AG09319 (cell line): ENCODE measurements at regions not wholly inside any gene's neighbourhood (a gene's known extent, or its start where the extent isn't known, plus 50 kb on each side); places are given as distances from the start of the nearest gene placed in this dataset.
A peak's percentile ranks its signal among the peaks of the same experiment; 100 is the strongest.

Experiments used
- DNase-seq: peaks from one replicate; pipeline ENCODE4 v3.0.0-alpha.2; 2010; ENCODE audit warnings: low read depth; ENCODE audit errors: extremely low read depth
- TF ChIP-seq, protein P1 (sequence below): IDR thresholded peaks from 2 replicates; pipeline ENCODE4 v1.5.1; 2011; ENCODE audit warnings: low read depth, mild to moderate bottlenecking, inconsistent platforms, low read length, moderate library complexity

DNA sequence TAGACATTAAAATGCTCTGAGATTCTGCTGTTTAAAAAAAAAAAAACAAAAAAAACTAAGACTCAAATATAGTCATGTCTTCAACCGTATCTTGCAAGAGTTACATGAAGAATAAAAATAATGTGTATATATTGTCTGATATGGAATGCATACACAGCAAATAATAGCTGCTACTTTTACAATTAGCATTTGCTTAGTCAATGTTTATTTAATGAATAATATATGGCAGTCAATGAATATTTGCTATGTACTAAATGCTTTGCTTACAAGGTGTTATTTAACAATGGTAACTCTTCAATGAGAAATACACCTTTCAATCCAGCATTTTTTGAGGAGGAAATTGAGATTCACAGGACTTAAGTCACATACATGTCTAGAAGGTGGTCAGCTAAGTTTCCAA, 718.8 kb upstream of the SOX9 start:
- DNase-seq, result no peak
- TF ChIP-seq, protein P1, sequence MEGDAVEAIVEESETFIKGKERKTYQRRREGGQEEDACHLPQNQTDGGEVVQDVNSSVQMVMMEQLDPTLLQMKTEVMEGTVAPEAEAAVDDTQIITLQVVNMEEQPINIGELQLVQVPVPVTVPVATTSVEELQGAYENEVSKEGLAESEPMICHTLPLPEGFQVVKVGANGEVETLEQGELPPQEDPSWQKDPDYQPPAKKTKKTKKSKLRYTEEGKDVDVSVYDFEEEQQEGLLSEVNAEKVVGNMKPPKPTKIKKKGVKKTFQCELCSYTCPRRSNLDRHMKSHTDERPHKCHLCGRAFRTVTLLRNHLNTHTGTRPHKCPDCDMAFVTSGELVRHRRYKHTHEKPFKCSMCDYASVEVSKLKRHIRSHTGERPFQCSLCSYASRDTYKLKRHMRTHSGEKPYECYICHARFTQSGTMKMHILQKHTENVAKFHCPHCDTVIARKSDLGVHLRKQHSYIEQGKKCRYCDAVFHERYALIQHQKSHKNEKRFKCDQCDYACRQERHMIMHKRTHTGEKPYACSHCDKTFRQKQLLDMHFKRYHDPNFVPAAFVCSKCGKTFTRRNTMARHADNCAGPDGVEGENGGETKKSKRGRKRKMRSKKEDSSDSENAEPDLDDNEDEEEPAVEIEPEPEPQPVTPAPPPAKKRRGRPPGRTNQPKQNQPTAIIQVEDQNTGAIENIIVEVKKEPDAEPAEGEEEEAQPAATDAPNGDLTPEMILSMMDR, result no peak

GRCh38 chr17:71402661-71403141, 718.1 kb upstream of the SOX9 start:
- TF ChIP-seq, protein P1, result no peak
- DNase-seq, result no peak

- TF ChIP-seq, protein P1, result no peak
- DNase-seq, result no peak
Observed at GRCh38 chr17:71405101-71405500, 715.7 kb upstream of the SOX9 start.

- no peak for DNase-seq
- TF ChIP-seq, protein P1, result no peak
Observed at GRCh38 chr17:71407981-71408380, 712.8 kb upstream of the SOX9 start.

DNA sequence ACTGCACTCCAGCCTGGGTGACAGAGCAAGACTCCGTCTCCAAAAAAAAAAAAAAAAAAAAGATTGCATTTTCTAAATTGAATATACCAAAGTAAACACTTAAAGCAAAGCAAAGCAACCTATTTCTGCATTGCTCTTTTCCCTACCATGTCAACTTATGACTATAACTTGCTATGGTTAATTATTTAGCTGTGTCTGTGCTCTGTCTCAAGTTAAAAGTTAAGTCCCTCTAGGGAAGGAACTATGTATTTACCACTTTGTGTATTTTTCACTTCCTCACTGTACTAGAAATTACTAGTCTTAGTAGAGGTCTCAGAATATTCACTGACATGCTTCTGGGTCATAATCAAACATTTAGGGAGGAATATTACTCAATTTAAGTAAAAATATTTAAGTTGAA, 711.7 kb upstream of the SOX9 start:
- TF ChIP-seq, protein P1, result no peak
- DNase-seq, result no peak

DNA sequence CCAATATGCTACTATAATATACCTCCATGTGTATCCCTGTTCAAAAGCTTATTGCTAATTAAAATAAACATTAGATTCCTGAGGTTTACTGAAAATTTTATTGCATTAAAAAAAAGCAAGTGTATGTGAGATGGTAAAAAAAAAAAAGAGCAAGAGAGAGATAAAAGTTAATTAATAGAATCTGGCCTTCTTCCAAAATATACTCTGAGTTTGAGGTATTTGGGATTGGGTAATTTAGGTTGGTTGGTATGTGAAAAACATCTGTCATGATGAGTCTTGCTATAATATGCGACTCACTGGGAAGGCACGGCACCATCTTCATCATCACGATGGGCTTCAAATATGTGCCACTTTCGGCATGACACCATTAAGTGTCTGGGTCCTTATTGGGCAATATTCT, 711.1 kb upstream of the SOX9 start:
- TF ChIP-seq, protein P1, result no peak
- DNase-seq, result no peak

- DNase-seq, result peak; percentile 89
- TF ChIP-seq, protein P1, result no peak
Observed at GRCh38 chr17:71412803-71413202, 708.0 kb upstream of the SOX9 start.
